Muscle of arm (tissue), 1 donor: ENCODE measurements at regions not wholly inside any gene's neighbourhood (a gene's known extent, or its start where the extent isn't known, plus 50 kb on each side); places are given as distances from the start of the nearest gene placed in this dataset.
A peak's percentile ranks its signal among the peaks of the same experiment; 100 is the strongest.

ENCODE experiments used
- DNase-seq: peaks from one replicate; pipeline ENCODE4 v3.0.0-alpha.2; 2013

GRCh38 chr10:132467464-132468149, 70.0 kb upstream of the INPP5A start:
- DNase-seq = no peak

- no peak for DNase-seq
These were observed 69.4 kb upstream of the INPP5A start for GRCh38 chr10:132468216-132468615.

- no peak for DNase-seq
These were observed 68.9 kb upstream of the INPP5A start for GRCh38 chr10:132468651-132469050.

GRCh38 chr10:132469197-132469884, 68.2 kb upstream of the INPP5A start:
- DNase-seq = no peak

GRCh38 chr10:132470410-132471124, 67.0 kb upstream of the INPP5A start:
- DNase-seq = no peak

GRCh38 chr10:132471125-132471451, 66.5 kb upstream of the INPP5A start:
- no peak for DNase-seq

GRCh38 chr10:132471484-132471883, 66.1 kb upstream of the INPP5A start:
- no peak for DNase-seq

GRCh38 chr10:132475086-132475485, 62.5 kb upstream of the INPP5A start:
- peak; percentile 62 for DNase-seq

GRCh38 chr10:132476146-132477065, 61.2 kb upstream of the INPP5A start:
- no peak for DNase-seq

GRCh38 chr10:132477066-132477397, 60.6 kb upstream of the INPP5A start:
- DNase-seq = no peak

- DNase-seq = no peak
These were observed 59.9 kb upstream of the INPP5A start for GRCh38 chr10:132477398-132478340.

GRCh38 chr10:132478341-132479023, 59.1 kb upstream of the INPP5A start:
- DNase-seq = no peak

GRCh38 chr10:132479024-132479602, 58.5 kb upstream of the INPP5A start:
- no peak for DNase-seq

- DNase-seq = no peak
These were observed 57.9 kb upstream of the INPP5A start for GRCh38 chr10:132479603-132480221.

GRCh38 chr10:132480356-132480755, 57.2 kb upstream of the INPP5A start:
- DNase-seq = no peak

- DNase-seq = no peak
These were observed 55.9 kb upstream of the INPP5A start for GRCh38 chr10:132481690-132482089.

GRCh38 chr10:132482090-132482800, 55.3 kb upstream of the INPP5A start:
- DNase-seq = no peak

- no peak for DNase-seq
These were observed 54.2 kb upstream of the INPP5A start for GRCh38 chr10:132483394-132483793.

GRCh38 chr10:132484922-132485321, 52.7 kb upstream of the INPP5A start:
- no peak for DNase-seq
